Central memory CD8-positive, alpha-beta T cell (primary cell): ENCODE measurements at regions not wholly inside any gene's neighbourhood (a gene's known extent, or its start where the extent isn't known, plus 50 kb on each side); places are given as distances from the start of the nearest gene placed in this dataset.
"Not testable (repeated sequence)": the region's sequence is repeated elsewhere in the genome, so short reads cannot be mapped to it uniquely, and the experiment has no call there.

Experiments used
- ATAC-seq: fragments of 150-1000 bp; cut with Tn5 transposase; replicated peaks from 2 replicates; pipeline ENCODE4 v1.10.0; 2022; ENCODE audit warnings: mild to moderate bottlenecking, moderate FRiP score, moderate number of reproducible peaks; ENCODE audit not compliant: poor library complexity, severe bottlenecking; ENCODE audit errors: extremely low read depth
- DNase-seq, 2 donors: peaks; one replicate each; pipeline ENCODE4 v3.0.0; 2021; ENCODE audit warnings: low spot score in 2 of 2
- H3K27ac Mint-ChIP-seq: one replicate; pipeline ENCODE4 v1.8.0; 2022; ENCODE audit warnings: low read depth, mild to moderate bottlenecking, moderate library complexity, mixed read lengths
- H3K27me3 Mint-ChIP-seq: one replicate; pipeline ENCODE4 v1.8.0; 2022; ENCODE audit warnings: mixed read lengths
- H3K36me3 Mint-ChIP-seq: one replicate; pipeline ENCODE4 v1.8.0; 2022; ENCODE audit warnings: mild to moderate bottlenecking, moderate library complexity, mixed read lengths; ENCODE audit not compliant: insufficient read depth
- H3K4me1 Mint-ChIP-seq: one replicate; pipeline ENCODE4 v1.8.0; 2022; ENCODE audit warnings: mixed read lengths
- H3K4me3 Mint-ChIP-seq: one replicate; pipeline ENCODE4 v1.8.0; 2022; ENCODE audit warnings: mild to moderate bottlenecking, moderate library complexity, mixed read lengths
- H3K9me3 Mint-ChIP-seq: one replicate; pipeline ENCODE4 v1.8.0; 2022; ENCODE audit warnings: mixed read lengths

DNA sequence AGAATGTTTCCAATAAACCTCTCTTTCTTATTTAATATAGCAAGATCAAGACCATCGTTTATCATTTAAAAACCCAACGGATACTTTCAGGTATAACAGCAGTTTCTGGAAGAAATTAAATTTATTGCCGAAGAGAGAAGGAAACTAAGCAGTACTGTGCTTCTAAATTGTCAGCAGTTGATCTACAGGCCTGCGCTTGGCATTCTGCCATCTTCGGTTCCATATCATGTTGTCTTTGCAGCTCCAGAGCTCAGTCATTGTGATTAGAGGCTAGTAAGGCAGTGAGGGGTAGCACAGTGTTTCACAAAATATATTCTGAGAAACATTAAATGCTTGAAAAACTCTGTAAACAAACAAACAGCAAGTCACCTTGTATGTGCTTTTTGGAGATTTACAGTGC lies 301.3 kb downstream of the REEP3 start:
- H3K4me3 Mint-ChIP-seq, result no peak overlapping the region

DNA sequence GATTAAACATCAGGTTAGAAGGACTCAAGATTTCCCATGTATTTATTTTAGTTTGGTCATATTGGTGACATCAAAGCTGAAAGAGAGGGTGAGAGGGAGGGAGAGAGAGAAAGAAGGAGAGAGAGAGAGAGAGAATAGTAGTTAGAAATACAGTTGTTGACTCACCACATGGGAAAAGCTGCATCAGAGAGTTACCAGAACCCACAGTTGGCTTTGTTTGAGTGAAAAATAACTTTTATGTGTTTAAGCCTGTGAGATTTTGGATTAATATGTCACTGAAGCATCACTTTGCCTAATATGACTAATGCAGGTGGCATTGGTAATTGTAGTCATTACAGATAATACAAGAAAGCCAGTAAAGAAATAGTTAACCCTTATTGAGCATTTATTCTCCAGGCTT lies 303.9 kb downstream of the REEP3 start:
- ATAC-seq, result no peak
- Mint-ChIP-seq H3K4me1 (no peaks in the 10 kb centered on the region), H3K27me3 (peaks cover 43% of the 10 kb centered on the region), H3K36me3 (no peaks in the 10 kb centered on the region), H3K9me3 (no peaks in the 10 kb centered on the region), H3K27ac (no peak overlapping the region), H3K4me3 (no peak overlapping the region)
- DNase-seq, result no peak

More for the DNA sequence above, 301.3 kb downstream of the REEP3 start:
- no peak for DNase-seq
- H3K27me3 Mint-ChIP-seq, result peaks cover 69% of the 10 kb centered on the region
- H3K27ac Mint-ChIP-seq, result no peak overlapping the region
- H3K9me3 Mint-ChIP-seq, result no peaks in the 10 kb centered on the region
- H3K36me3 Mint-ChIP-seq, result no peaks in the 10 kb centered on the region
- H3K4me1 Mint-ChIP-seq, result no peaks in the 10 kb centered on the region
- no peak for ATAC-seq

DNA sequence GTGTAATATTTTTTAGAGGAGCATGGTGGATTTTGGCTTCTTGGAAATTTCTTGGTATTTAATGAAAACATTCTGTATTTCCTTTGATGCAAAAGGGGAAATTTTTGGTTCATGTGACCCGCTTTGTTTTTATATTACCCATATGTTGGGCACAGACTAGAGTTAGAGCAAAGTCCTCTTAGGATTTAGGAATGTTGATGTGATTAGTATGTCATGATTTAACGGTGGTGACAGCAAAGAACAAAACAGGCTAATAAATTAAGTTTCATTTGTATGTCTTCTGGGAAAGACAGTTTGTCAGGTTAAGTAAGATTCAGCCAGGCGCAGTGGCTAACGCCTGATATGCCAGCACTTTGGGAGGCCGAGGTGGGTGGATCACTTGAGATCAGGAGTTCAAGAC lies 304.6 kb downstream of the REEP3 start:
- H3K4me3 Mint-ChIP-seq, result no peak overlapping the region
- H3K9me3 Mint-ChIP-seq, result no peaks in the 10 kb centered on the region
- H3K4me1 Mint-ChIP-seq, result no peaks in the 10 kb centered on the region
- H3K27ac Mint-ChIP-seq, result no peak overlapping the region
- no peak for DNase-seq
- H3K36me3 Mint-ChIP-seq, result no peaks in the 10 kb centered on the region
- peaks cover 37% of the 10 kb centered on the region for H3K27me3 Mint-ChIP-seq
- ATAC-seq, result no peak

DNA sequence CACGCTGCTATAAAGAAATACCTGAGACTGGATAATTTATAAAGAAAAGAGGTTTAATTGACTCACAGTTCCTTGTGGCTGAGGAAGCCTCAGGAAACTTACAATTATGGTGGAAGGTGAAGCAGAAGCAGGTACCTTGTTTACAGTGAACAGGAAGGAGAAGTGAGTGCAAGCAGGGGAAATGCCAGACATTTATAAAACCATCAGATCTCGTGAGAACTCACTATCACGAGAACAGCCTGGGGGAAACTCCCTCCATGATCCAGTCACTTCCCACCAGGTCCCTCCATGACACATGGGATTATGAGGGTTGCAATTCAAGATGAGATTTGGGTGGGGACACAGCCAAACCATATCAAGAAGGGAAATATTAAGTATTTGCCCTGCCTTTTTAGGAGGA lies 305.8 kb downstream of the REEP3 start:
- not testable (repeated sequence) for H3K4me1 Mint-ChIP-seq, H3K9me3 Mint-ChIP-seq, DNase-seq, H3K4me3 Mint-ChIP-seq, H3K27ac Mint-ChIP-seq, ATAC-seq, H3K36me3 Mint-ChIP-seq
- H3K27me3 Mint-ChIP-seq, result peaks cover 31% of the 10 kb centered on the region

DNA sequence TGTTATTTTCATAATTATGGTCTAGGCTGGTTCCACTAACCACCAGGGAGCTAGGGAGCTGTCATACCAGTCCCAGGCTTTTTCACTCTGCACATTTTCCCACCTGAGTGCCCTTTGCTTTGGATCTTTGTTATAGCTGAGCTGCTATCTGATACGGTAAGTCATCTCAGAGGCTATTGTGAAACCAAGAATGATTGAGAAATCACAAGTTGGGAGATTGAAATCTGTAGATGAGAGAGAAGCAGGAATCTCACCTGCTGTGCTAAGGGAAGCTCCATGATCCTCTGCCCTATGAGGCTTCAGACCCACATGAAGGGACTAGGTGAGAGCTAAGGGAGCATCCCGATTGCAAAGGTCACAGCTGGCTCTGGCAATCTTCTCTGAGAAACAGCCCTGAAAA lies 307.8 kb downstream of the REEP3 start:
- no peak for ATAC-seq
- H3K4me1 Mint-ChIP-seq, result no peaks in the 10 kb centered on the region
- H3K27ac Mint-ChIP-seq, result no peak overlapping the region
- no peak for DNase-seq
- H3K4me3 Mint-ChIP-seq, result no peak overlapping the region
- no peaks in the 10 kb centered on the region for H3K9me3 Mint-ChIP-seq
- peaks cover 2% of the 10 kb centered on the region for H3K36me3 Mint-ChIP-seq
- peaks cover 11% of the 10 kb centered on the region for H3K27me3 Mint-ChIP-seq

DNA sequence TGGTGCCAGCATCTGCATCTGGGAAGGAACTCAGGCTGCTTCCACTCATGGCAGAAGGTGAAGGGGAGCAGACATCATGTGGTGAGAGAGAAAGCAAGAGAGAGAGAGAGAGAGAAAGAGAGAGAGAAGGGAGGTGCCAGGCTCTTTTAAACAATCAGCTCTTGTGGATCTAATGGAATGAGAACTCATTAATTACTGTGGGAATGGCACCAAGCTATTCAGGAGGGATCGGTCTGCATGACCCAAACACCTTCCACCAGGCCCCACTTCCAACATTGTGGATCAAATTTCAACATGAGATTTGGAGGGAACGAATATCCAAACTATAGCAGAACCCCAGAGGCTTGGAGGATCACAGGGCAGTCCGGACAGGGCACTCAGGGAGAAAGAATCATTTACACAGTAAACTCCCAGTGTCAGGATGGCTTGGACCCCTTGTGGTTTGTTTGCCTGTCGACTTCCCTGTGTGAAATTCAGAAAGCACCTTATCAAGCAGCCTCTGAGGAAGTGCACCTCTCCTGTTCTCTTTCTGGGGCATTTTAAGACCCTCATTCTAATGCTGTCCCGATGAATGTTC lies 308.5 kb downstream of the REEP3 start:
- Mint-ChIP-seq H3K9me3 (no peaks in the 10 kb centered on the region), H3K27me3 (peaks cover 9% of the 10 kb centered on the region), H3K4me3 (no peak overlapping the region), H3K36me3 (peaks cover 2% of the 10 kb centered on the region), H3K27ac (no peak overlapping the region), H3K4me1 (no peaks in the 10 kb centered on the region)
- DNase-seq, result no peak
- ATAC-seq, result no peak

DNA sequence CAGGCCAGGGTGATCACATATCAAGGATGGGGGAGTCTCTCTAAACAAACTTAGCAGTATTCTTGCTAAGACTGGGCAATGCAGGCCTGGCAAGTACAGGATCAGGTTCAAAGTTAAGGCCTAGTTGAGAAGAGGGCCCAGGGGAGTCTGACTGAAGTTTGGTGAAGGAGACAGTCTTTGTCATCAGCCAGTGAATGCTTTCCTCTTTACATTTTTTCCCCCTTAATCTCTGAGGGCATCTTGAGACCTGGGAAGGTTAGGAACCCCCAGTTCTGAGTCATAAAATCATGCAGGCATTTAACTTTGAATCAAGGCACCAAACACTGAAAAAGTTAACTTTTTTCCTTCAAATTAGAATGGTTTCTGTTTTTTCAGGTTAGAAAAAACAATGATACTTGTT lies 311.5 kb downstream of the REEP3 start:
- no peaks in the 10 kb centered on the region for H3K9me3 Mint-ChIP-seq
- DNase-seq, result no peak
- H3K4me1 Mint-ChIP-seq, result no peaks in the 10 kb centered on the region
- no peak overlapping the region for H3K27ac Mint-ChIP-seq
- H3K36me3 Mint-ChIP-seq, result peaks cover 2% of the 10 kb centered on the region
- no peak for ATAC-seq
- no peaks in the 10 kb centered on the region for H3K27me3 Mint-ChIP-seq
- no peak overlapping the region for H3K4me3 Mint-ChIP-seq

DNA sequence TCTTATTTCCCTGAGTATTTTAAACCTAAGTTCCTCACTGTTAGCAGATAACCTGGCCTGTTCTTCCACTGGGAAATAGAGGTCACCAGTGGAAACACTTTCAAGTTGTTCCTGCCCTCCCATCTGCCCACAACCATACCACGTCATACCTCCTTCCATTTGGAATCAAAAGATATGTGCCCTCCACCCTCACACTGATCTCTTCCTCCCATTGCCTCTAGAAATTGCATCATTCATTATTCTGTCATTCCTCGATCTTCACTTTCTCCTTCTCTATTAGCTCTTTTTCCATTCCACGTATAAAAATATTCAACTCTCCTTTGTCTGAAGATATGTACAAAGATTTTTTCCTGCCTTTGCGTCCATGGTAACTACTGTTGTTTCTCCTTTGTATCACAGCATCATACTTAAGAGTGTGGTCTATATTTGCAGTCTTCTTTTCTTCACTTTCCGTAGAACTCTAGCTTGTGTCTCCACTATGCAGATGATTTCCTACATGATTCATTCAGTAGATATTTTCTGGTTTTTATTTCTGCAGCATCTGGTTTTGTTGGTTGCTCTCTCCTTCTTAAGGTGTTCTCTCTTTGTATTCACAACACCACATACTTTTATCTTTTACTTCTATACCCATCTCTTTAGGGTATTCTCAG lies 312.3 kb downstream of the REEP3 start:
- DNase-seq (no peak), ATAC-seq (no peak)
- Mint-ChIP-seq H3K27me3 (no peaks in the 10 kb centered on the region), H3K9me3 (no peaks in the 10 kb centered on the region), H3K4me3 (no peak overlapping the region), H3K4me1 (no peaks in the 10 kb centered on the region), H3K36me3 (peaks cover 2% of the 10 kb centered on the region), H3K27ac (no peak overlapping the region)

DNA sequence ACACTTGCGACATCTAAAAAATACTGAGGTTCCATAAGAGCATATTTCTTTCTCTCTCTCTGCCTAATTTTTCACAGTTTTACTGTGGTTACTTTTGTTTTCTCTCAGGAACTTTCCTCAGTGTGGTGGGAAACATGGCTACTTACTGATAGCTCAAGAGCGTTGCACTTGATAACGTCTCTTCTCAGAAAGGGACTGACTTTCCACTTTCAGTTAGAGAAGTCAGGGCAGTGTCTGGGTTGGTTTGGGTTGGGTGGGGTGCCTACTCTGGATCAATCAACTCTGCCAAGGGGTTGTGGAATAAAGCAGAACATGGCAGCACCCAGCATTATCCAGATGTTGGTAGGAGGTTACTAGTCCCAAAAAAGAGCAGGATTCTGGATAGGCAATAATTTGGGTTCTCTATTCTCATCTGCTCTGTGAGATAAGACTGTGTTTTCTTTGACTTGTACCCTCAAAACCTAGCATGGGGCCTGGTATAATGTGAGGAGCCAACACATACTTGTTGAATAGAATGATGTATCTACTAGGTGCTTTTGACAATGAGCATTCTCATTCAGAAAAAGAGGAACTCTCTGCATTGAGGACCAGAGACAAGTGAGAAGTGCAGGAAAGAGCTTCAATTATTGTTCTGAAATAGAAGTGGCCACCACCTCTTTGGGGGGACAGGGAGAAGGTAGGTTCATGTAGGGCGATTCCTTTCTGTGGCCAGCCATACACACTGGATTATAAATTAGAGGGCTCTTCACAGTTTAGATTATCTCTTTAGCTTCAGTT lies 315.7 kb downstream of the REEP3 start:
- Mint-ChIP-seq H3K4me3 (no peak overlapping the region), H3K27ac (no peak overlapping the region), H3K27me3 (peaks cover 15% of the 10 kb centered on the region), H3K36me3 (peaks cover 2% of the 10 kb centered on the region), H3K4me1 (no peaks in the 10 kb centered on the region), H3K9me3 (no peaks in the 10 kb centered on the region)
- no peak for DNase-seq
- ATAC-seq, result no peak

DNA sequence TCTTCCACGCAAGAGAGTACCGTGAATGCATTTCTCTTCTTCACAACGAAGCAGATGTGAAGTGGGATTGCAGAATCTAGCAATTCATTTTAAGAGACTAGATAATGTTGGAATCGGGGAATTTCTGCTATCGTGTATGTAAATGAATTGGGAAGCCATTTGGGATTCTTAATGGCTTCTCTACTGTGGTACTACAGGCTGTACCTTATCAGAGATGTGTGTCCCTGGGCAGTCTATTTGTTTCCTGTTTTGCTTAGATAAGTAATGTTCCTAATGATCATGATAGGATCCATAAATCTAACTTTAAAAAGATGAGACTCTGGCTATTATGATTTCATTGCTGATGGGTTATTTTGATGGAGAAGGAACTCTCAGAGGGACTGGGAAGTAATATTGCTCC lies 320.6 kb downstream of the REEP3 start:
- DNase-seq, result no peak
- no peaks in the 10 kb centered on the region for H3K36me3 Mint-ChIP-seq
- peaks cover 20% of the 10 kb centered on the region for H3K27me3 Mint-ChIP-seq
- no peak overlapping the region for H3K27ac Mint-ChIP-seq
- no peak for ATAC-seq
- H3K4me1 Mint-ChIP-seq, result no peaks in the 10 kb centered on the region
- H3K9me3 Mint-ChIP-seq, result no peaks in the 10 kb centered on the region
- H3K4me3 Mint-ChIP-seq, result no peak overlapping the region

DNA sequence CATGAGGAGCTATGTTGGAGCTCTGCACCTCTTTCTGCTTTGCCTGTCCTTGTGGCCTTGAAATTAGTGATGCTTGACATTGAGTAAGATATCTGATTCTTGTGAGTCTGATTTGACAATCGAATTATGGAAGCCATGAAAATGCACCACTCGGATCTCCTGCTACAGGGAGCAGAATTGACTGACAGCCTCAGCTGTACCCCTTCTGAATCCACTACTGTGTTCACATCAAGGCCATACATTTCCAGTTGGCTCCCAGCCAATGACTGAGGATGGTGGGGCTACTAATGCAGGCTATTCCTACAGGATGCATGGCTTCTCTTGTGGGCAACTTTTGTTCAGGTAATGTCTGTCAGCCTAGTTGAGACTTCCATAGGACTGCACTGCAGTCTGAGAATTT lies 321.9 kb downstream of the REEP3 start:
- Mint-ChIP-seq H3K27me3 (peaks cover 31% of the 10 kb centered on the region), H3K9me3 (no peaks in the 10 kb centered on the region), H3K27ac (no peak overlapping the region), H3K4me1 (no peaks in the 10 kb centered on the region), H3K36me3 (no peaks in the 10 kb centered on the region), H3K4me3 (no peak overlapping the region)
- ATAC-seq (no peak), DNase-seq (no peak)

DNA sequence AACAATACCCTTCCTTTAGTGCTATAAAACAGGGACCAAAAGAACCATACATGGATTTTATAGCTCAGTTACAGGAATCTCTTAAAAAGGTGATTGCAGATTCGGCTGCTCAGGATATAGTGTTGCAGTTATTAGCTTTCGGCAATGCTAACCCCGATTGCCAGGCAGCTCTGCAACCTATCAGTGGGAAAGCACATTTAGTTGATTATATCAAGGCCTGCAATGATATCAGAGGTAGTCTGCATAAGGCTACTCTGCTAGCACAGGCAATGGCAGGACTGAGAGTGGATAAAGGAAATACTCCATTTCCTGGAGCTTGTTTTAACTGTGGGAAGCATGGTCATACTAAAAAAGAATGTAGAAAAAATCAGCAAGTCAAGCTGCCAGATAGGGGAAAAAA lies 327.7 kb downstream of the REEP3 start:
- H3K36me3 Mint-ChIP-seq, H3K4me3 Mint-ChIP-seq, H3K9me3 Mint-ChIP-seq, DNase-seq, H3K27ac Mint-ChIP-seq, H3K4me1 Mint-ChIP-seq, ATAC-seq: not testable (repeated sequence)
- H3K27me3 Mint-ChIP-seq, result peaks cover 26% of the 10 kb centered on the region

DNA sequence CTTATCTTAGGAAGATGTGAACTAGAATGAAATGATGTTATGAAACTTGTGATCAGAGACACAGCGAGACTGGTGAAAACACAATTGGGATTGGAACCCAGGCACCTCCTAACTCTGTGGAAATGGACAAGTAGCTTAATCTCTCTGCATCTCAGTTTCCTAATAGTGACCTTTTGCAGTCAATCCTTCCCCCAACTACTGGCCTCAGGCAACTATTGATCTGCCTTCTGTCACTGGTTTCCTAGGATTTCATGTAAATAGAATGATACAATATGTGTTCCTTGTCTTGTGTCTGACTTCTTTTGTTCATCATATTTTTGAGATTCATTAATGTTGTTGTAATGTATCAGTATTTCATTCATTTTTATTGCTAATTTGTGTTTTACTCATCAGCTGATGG lies 341.7 kb downstream of the REEP3 start:
- Mint-ChIP-seq H3K4me3 (no peak overlapping the region), H3K9me3 (no peaks in the 10 kb centered on the region), H3K27me3 (peaks cover 58% of the 10 kb centered on the region), H3K4me1 (peaks cover 12% of the 10 kb centered on the region), H3K27ac (no peak overlapping the region), H3K36me3 (peaks cover 2% of the 10 kb centered on the region)
- DNase-seq (no peak), ATAC-seq (no peak)
